Fibroblast of skin of abdomen (primary cell): ENCODE measurements at regions not wholly inside any gene's neighbourhood (a gene's known extent, or its start where the extent isn't known, plus 50 kb on each side); places are given as distances from the start of the nearest gene placed in this dataset.
"Not testable (repeated sequence)": the region's sequence is repeated elsewhere in the genome, so short reads cannot be mapped to it uniquely, and the experiment has no call there.

Source experiments
- DNase-seq: peaks from one replicate; pipeline ENCODE4 v3.0.0-alpha.2; 2013

DNA sequence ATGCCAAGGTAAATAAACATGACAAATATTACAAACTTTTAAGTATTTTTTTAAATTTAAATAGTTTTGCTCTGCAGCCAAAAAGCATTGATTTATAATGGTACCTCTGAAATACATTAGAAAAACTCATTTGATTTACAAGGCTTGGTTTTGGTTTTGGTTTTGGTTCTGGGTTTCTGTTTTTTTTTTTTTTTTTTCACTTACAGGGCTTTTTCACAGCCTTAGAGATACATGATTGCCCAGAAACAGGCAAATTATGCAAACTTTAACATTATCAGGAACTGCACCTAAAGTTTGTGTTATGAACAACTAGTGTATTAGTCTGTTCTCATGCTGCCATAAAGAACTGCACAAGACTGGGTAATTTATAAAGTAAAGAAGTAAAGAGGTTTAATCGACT is 196.4 kb upstream of the DDX53 start:
- no peak for DNase-seq

DNA sequence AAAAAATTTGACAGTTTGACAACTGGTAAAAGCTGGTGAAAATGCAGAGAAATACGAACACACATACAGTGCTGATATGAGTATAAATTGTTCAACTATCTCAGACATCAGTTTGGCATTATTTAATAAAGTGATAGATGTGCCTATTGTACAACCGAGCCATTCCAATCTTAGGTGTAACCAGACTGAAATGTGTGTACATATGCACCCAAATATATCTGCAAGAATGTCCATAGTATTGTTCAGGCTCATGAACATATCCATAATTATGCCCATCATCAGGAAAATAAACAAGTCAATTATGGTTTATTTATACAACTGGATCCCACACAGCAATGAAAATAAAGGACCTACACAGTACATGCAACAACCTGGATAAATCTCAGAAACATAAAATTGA is 188.9 kb upstream of the DDX53 start:
- no peak for DNase-seq

GRCh38 chrX:22818061-22818460 is 181.7 kb upstream of the DDX53 start:
- no peak for DNase-seq

- DNase-seq = no peak
These were observed 144.1 kb upstream of the DDX53 start for GRCh38 chrX:22855693-22856092.

DNA sequence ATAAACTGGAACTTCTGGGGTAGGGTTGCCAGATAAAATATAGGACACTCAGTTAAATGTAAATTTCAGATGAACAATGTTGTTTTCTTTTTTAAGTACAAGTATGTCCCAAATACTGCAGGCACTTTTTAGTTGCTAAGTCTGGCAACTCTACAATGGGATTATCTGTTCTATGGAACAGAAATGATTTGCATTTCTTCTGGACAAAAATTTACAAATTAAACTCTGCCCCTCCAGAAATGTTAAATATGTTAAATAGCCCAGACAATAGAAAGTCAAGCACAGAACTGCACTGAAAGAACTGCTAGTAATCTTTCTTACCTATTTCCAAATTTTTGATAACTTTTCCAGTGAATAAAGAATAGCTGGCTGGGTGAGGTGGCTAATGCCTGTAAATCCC is 140.1 kb upstream of the DDX53 start:
- no peak for DNase-seq

GRCh38 chrX:22866801-22867200 is 133.0 kb upstream of the DDX53 start:
- not testable (repeated sequence) for DNase-seq

- no peak for DNase-seq
These were observed 117.2 kb upstream of the DDX53 start for GRCh38 chrX:22882543-22882942.

GRCh38 chrX:22889819-22890218 is 109.9 kb upstream of the DDX53 start:
- DNase-seq = no peak

DNA sequence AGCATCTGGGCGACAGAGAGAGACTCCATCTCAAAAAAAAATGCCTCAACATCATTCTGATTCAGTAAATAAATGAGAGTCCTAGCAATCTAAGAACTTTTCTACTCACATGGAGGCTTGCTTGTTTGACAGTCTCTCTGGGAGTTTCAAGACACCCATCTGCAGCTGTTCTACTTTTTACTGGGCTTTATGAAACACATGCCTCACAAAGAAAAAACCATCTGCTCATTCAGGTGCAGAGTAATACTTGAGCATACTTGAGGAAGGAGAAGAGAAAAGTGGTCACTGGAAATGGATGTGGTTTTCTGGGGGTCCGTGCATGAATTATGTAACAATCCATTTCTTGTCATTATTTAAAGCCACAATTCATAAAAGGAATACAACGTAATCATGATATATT is 87.1 kb upstream of the DDX53 start:
- DNase-seq = no peak

DNA sequence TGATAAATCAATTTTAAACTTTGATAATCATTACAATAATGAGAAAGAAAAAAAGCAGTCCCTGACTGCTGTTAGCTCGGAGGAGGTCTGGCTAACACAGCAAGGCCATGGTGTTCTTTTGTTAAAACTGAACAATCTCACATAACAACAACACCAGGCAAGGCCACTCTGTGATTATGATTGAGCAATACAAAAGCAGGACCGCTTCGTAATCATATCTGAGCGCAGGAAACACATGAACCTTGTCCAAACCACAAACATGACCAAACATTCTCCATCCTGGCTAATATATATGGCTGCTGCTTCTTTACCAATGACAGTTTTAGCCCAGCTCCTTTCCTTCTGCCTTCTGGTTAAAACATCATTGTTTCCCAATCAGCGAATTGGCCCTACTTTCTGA is 76.8 kb upstream of the DDX53 start:
- peak; percentile 1 for DNase-seq

DNA sequence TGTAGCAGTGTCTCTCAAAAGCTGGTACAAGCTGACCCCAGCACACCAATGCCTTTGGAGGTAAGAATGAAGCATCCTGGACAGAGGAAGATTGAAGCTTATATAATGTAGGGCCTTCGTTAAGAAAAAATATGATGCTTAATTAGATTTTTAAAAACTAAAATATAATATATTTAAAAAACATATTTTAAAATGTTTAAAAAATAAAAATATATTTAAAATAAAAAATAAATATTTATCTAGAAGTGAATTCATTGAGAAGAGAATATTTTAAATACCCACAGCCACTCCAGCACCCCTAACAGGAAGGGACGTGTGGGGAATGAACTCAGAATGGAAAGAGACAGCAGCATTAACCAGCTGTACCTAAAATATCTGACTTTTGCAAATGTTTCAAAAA is 65.1 kb upstream of the DDX53 start:
- DNase-seq = no peak

DNA sequence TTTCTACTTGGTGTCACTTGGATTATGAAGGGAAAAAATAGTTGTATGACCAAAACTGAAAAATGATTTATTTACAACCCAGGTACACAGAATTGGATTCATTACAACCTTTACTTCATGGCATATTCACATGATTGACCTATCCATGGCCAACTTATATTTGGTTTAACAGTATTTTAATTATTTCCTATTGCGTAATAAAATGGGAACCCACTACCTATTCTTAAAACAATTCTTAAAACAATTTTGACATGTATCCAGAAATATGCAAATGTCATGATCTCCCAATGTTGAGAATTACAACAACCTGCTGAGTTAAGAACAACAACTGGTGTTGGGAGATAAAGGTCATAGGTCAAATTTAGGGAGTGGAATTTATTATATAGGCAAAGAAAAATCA is 54.8 kb upstream of the DDX53 start:
- DNase-seq = no peak
